ENCODE measurements at regions not wholly inside any gene's neighbourhood (a gene's known extent, or its start where the extent isn't known, plus 50 kb on each side); places are given as distances from the start of the nearest gene placed in this dataset.

DNA sequence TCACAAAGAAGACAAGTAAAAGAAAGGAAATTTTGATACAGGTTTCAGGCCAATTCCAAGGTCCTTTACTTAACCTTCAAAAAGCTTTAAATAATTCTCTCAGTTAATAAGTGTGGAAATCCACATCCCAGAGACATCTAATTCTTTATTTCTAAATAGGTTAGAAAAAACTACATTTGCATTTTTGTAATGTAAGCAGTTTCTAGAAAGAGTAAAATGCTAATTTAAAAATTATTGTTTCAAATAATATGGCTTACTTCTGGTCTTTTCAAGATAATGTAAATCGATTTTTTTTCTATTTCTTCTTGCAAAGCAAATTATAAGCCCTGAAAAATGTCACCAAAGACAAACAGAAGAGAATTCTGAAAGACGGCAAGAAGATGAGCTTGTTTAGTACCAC lies 180.4 kb upstream of the HHIP start:
- TF ChIP-seq REL (CRISPR knock-in tag; conservative IDR thresholded peaks at IDR 0.05) (no peak), JUND (CRISPR knock-in tag; IDR thresholded peaks at IDR 0.05) (no peak), RFX5 (IDR thresholded peaks at IDR 0.05; ENCODE audit: low read depth, low read length) (no peak), MAFG (CRISPR knock-in tag; IDR thresholded peaks at IDR 0.05) (no peak)
- TF ChIP-seq, protein P1, sequence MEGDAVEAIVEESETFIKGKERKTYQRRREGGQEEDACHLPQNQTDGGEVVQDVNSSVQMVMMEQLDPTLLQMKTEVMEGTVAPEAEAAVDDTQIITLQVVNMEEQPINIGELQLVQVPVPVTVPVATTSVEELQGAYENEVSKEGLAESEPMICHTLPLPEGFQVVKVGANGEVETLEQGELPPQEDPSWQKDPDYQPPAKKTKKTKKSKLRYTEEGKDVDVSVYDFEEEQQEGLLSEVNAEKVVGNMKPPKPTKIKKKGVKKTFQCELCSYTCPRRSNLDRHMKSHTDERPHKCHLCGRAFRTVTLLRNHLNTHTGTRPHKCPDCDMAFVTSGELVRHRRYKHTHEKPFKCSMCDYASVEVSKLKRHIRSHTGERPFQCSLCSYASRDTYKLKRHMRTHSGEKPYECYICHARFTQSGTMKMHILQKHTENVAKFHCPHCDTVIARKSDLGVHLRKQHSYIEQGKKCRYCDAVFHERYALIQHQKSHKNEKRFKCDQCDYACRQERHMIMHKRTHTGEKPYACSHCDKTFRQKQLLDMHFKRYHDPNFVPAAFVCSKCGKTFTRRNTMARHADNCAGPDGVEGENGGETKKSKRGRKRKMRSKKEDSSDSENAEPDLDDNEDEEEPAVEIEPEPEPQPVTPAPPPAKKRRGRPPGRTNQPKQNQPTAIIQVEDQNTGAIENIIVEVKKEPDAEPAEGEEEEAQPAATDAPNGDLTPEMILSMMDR (CRISPR knock-in tag; IDR thresholded peaks at IDR 0.05) = no peak
